Activated CD8-positive, alpha-beta memory T cell treated with anti-CD3 and anti-CD28 coated beads for 36 hours (primary cell): ENCODE measurements at regions not wholly inside any gene's neighbourhood (a gene's known extent, or its start where the extent isn't known, plus 50 kb on each side); places are given as distances from the start of the nearest gene placed in this dataset.

Experiments
- CTCF ChIA-PET: fragments of 350-600 bp; sonication (Branson Sonifier 250); formaldehyde crosslinking; loops from one replicate; lab custom pipeline; 2021; ENCODE audit warnings: antibody characterized with exemption; lab: Charles Lee
- POLR2A ChIA-PET: fragments of 350-600 bp; sonication (Branson Sonifier 250); formaldehyde crosslinking; loops from one replicate; lab custom pipeline; 2021; ENCODE audit warnings: antibody characterized with exemption; lab: Charles Lee

DNA sequence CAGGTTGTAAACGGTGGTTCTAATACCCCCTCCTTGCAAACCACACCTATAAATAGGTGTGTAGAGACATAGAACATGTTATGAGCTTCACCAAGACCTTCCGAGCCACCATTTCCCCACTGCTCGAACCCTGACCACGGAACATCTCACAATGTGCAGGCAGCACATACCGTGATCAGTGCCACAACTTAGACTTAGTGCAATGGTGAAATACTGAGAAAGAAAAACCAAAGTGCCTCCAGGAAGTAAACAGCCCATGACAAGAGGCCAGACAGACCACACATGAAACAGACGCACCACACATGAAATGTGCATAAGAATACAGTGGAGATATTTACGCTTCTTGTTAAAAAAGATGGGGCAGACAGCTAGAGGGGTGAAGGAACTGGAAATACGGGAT lies 166.9 kb upstream of the CCND2 start:
- CTCF ChIA-PET = interaction anchor here (1.5 to 2.4 kb wide), 7 partner anchors 35 to 222 kb away, joined by 3 to 34 read pairs (median 10); partner anchors contain the start of gene CCND2
- POLR2A ChIA-PET = interaction anchor here (0.9 to 1.6 kb wide), 2 partner anchors 13 to 162 kb away, joined by 3 to 6 read pairs; no protein-coding TSS in a partner anchor

DNA sequence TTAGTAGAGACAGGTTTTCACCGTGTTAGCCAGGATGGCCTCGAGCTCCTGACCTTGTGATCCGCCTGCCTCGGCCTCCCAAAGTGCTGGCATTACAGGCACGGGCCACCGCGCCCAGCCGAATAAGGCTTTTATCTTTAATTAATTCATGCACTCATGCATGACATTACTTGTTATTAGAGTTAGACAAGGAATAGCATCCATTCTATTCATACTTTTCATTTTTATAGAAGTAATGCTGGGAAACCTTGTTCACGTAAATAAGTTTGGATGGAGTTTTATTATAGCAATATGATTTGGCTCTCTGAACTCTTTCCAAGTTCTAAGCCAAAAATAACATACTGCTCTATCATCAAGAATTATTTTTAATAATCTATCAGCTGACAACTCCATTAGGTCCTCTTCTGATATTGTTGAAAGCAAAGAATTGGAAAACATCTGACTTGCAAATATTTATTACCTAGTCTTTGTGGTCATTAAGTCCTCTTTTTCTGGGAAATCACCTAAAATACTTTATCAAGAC lies 168.8 kb upstream of the CCND2 start:
- ChIA-PET POLR2A (no interaction called here), CTCF (interaction anchor here (0.5 to 0.6 kb wide), 2 partner anchors 53 to 219 kb away, joined by 3 to 4 read pairs; no protein-coding TSS in a partner anchor)

- POLR2A ChIA-PET = no interaction called here
- CTCF ChIA-PET = no interaction called here
Observed at GRCh38 chr12:4099276-4099675, 174.3 kb upstream of the CCND2 start.

DNA sequence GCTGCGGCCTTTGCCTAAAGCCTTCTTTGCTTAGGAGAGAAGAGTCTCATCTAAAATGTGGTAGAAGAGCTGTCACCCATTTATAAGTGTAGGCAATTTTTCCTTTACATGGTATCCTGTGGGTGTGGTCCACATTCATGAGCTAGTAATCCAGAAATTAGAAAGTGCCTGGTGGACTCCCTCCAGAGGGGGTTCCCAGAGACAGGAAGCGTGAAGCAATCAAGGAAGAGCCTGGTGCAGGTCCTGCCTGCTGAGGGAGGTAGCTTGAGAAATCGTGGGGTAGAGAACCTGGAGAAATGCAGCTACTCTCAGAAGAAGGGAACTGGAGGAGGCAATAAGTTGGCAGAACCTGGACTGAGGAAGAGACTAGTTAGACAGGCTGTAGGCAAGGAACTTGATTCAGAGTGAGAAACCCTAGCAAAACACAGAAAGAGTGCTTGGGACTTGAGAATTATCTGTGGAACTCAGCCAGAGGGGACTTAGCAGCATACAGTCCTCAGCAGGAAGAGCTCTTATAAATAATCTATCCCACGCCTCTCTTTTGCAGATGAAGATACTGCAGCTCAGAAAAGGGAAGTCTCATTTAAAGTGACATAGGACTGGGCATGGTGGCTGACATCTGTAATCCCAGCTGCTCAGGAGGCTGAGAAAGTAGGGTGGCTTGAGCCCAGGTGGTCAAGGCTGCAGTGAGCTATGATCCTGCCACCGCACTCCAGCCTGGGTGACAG lies 182.4 kb upstream of the CCND2 start:
- POLR2A ChIA-PET = no interaction called here
- CTCF ChIA-PET = interaction anchor here (1.2 kb wide), 1 partner anchor 186 kb away, joined by 4 read pairs; no protein-coding TSS in a partner anchor

DNA sequence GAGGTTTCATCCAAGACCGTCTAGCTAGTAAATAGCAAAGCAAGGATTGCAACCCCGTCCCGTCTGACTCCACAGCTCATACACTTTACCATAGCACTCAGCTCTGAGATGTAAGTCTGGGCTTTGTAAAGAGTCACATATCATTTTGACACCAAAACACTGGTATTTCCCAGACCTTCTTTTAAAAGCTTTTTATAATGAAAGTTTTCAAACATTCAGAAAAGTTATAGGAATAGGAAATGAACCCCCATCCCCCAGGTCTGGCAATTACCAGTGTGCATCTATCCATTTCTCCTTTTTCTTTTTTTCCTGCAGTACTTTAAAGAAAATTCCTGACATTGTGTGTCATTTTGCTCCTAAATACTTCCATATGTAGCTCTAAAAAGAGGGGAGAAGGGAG lies 183.6 kb upstream of the CCND2 start:
- POLR2A ChIA-PET = no interaction called here
- CTCF ChIA-PET = no interaction called here

- CTCF ChIA-PET = no interaction called here
- POLR2A ChIA-PET = no interaction called here
Observed at GRCh38 chr12:4089121-4089606, 184.4 kb upstream of the CCND2 start.

GRCh38 chr12:4088451-4088850 lies 185.1 kb upstream of the CCND2 start:
- CTCF ChIA-PET = no interaction called here
- POLR2A ChIA-PET = no interaction called here

- ChIA-PET CTCF (no interaction called here), POLR2A (no interaction called here)
Observed at GRCh38 chr12:4086481-4086880, 187.1 kb upstream of the CCND2 start.

DNA sequence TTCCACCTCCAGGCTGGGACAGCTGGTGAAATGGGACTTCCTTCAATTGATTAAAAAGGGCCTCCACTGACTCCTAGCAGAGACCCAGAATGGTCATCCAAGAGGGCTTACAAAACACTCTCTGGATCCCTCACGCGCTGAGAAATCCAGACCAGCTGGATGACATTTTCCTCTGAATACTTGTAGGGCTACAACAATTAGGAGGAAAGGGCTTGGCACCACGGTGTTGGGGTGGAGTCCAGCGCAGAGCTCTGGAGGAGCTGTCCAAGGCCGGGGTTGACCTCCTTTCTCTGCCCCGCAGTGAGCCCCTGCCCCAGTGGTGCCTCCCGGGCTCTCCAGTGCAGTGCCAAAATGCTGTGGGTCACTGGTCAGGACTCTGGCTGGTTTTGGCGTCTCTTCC lies 189.0 kb upstream of the CCND2 start:
- ChIA-PET POLR2A (no interaction called here), CTCF (interaction anchor here (1.2 kb wide), 1 partner anchor 77 kb away, joined by 3 read pairs; no protein-coding TSS in a partner anchor)

- ChIA-PET CTCF (interaction anchor here (0.8 to 1.2 kb wide), 2 partner anchors 13 to 18 kb away, joined by 3 read pairs; no protein-coding TSS in a partner anchor), POLR2A (no interaction called here)
Observed at GRCh38 chr12:4082809-4083403, 190.7 kb upstream of the CCND2 start.

DNA sequence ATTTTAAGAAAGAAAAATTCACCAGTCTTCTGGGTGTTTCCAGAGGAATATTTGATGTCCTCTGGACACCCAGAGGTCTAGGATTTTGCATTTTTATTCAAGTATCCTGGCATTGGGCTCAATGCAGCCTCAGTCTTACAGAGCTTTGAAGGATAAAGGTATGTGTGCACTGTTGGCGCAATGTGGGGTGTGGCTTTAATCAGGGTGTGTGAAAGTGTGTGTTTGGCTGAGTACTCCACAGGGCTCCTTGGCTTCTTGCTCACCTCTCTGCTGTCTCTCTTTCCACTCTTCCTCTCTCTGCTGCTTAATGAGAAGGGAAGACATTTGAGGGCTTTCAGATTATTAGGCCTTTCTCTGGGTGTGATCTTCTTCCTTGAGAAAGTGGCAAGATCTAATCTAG lies 193.3 kb upstream of the CCND2 start:
- ChIA-PET CTCF (no interaction called here), POLR2A (no interaction called here)

- CTCF ChIA-PET = no interaction called here
- POLR2A ChIA-PET = no interaction called here
Observed at GRCh38 chr12:4074129-4074528, 199.4 kb upstream of the CCND2 start.

GRCh38 chr12:4069670-4070010 lies 196.4 kb upstream of the PARP11 start:
- CTCF ChIA-PET = interaction anchor here (1.1 to 1.8 kb wide), 2 partner anchors 13 to 207 kb away, joined by 3 to 6 read pairs; no protein-coding TSS in a partner anchor
- POLR2A ChIA-PET = no interaction called here

DNA sequence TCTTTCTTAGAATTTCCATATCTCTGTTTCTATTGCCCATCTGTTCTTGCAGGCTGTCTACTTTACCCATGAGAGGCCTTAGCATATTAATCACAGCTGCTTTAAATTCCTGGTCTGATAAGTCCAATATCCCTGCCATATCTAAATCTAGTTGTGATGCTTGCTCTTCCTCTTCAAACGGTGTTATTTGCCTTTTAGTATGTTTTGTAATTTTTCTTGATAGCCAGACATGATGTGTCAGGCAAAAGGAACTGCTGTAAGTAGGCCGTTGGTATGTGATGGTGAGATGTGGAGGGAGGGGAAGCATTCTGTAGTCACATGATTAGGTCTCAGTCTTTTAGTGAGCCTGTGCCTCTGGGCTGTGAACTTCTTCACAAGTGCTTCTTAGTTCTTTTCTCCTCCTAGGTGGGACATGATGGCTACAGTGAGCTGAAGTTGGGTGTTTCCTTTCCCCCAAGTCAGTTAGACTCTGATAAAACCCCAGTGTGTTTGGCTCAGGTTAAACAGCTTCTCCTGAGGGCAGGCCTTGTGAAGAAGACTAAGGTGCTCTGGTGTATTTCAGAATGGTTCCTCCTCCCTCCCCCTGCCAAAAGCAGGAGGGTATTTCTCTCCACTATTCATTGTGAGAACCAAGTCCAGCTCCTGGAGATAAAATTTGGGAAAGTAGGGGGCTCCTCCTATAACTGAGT lies 195.9 kb upstream of the PARP11 start:
- ChIA-PET POLR2A (no interaction called here), CTCF (interaction anchor here (1.8 kb wide), 1 partner anchor 208 kb away, joined by 6 read pairs; no protein-coding TSS in a partner anchor)

DNA sequence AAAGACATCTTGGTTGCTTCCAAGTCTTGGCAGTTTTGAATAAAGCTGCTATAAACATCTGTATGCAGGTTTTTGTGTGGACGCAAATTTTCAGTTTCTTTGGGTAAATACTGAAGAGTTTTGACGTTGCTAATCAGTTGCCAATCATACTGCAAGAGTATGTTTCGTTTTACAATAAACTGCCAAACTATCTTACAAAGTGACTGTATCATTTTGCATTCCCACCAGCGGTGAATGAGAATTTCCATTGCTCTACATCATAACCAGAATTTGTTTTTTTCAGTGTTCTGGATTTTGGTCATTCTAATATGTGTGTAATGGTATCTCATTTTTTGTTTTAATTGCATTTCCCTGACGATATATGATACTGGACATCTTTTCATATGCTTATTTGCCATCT lies 190.8 kb upstream of the PARP11 start:
- ChIA-PET CTCF (no interaction called here), POLR2A (no interaction called here)

- CTCF ChIA-PET = no interaction called here
- POLR2A ChIA-PET = no interaction called here
Observed at GRCh38 chr12:4059898-4060568, 186.8 kb upstream of the PARP11 start.

DNA sequence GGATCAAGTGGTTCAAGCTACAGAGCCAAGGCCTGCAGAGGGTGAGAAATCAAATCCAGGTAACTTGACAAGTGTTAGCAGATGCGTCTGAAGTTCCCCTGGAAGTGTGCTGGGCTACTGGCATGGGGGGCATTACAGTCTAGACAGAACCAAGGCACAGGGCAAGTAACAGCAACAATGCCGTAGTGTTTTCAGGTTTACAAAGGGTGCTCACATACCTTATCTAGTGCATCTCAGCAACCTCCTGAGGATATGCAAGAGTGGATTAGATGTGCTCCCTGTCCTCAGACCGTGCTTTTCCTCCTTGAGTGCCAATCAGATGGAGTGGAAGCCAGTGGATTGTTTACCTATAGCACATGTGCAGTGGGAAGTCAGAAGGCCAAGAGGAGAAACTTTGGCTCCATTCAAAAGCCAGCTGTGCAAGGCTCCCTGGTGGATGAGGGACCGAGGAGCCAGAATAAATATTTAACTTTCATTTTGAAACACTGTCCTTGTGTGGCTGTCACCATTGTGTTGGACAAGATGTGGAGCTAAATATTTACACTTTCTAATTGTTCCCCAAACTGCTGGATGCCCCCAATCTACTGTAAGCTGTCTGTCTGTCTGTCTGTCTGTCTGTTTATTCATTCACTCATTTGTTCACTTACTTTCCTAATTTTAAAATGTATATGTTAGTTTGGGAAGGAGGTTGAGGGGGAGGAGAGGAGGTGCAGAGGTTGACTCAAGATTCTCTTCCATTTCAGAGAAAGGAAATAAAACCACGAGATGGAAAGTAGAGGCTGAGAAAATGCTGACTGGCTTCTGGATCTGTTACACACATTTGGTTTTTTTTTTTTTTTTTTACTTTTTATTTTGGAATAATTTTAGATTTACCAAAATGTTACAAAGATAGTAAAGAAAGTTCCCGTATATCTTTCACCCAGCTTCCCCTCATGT lies 184.0 kb upstream of the PARP11 start:
- ChIA-PET POLR2A (interaction anchor here (0.5 to 0.6 kb wide), 2 partner anchors 26 to 215 kb away, joined by 5 to 9 read pairs; no protein-coding TSS in a partner anchor), CTCF (interaction anchor here (0.9 to 1.1 kb wide), 3 partner anchors 108 to 220 kb away, joined by 3 to 4 read pairs (median 3); no protein-coding TSS in a partner anchor)

GRCh38 chr12:4054630-4055029 lies 181.4 kb upstream of the PARP11 start:
- ChIA-PET CTCF (no interaction called here), POLR2A (no interaction called here)
